ENCODE measurements at regions not wholly inside any gene's neighbourhood (a gene's known extent, or its start where the extent isn't known, plus 50 kb on each side); places are given as distances from the start of the nearest gene placed in this dataset.
"Not testable (repeated sequence)": the region's sequence is repeated elsewhere in the genome, so short reads cannot be mapped to it uniquely, and the experiment has no call there.

- Histone ChIP-seq H3K4me3 (ENCODE audit: low read length) (no peak overlapping the region), H3K9ac (ENCODE audit: low read length) (no peak overlapping the region), H3K27ac (ENCODE audit: low read depth, low read length) (no peak overlapping the region), H3K36me3 (ENCODE audit: control insufficient read depth, insufficient read depth, low read length) (no peaks in the 10 kb centered on the region), H3K4me1 (ENCODE audit: control insufficient read depth, insufficient read depth, low read length) (no peaks in the 10 kb centered on the region), H3K27me3 (ENCODE audit: control insufficient read depth, insufficient read depth, low read length) (no peaks in the 10 kb centered on the region)
These were observed 910.4 kb upstream of the CITED2 start for GRCh38 chr6:140284871-140285270.

- H3K36me3 ChIP-seq (ENCODE audit: control insufficient read depth, insufficient read depth, low read length): no peaks in the 10 kb centered on the region
- no peaks in the 10 kb centered on the region for H3K4me1 ChIP-seq (ENCODE audit: control insufficient read depth, insufficient read depth, low read length)
- no peak overlapping the region for H3K27ac ChIP-seq (ENCODE audit: low read depth, low read length)
These were observed 908.7 kb upstream of the CITED2 start for GRCh38 chr6:140283197-140283596.

GRCh38 chr6:140281767-140282166, 907.3 kb upstream of the CITED2 start:
- no peaks in the 10 kb centered on the region for H3K4me1 ChIP-seq (ENCODE audit: control insufficient read depth, insufficient read depth, low read length)
- H3K27ac ChIP-seq (ENCODE audit: low read depth, low read length): no peak overlapping the region
- no peak overlapping the region for H3K9ac ChIP-seq (ENCODE audit: low read length)
- H3K4me3 ChIP-seq (ENCODE audit: low read length): no peak overlapping the region
- no peaks in the 10 kb centered on the region for H3K36me3 ChIP-seq (ENCODE audit: control insufficient read depth, insufficient read depth, low read length)
- H3K27me3 ChIP-seq (ENCODE audit: control insufficient read depth, insufficient read depth, low read length): no peaks in the 10 kb centered on the region

More at GRCh38 chr6:140283197-140283596, 908.7 kb upstream of the CITED2 start:
- no peak overlapping the region for H3K9ac ChIP-seq (ENCODE audit: low read length)
- H3K27me3 ChIP-seq (ENCODE audit: control insufficient read depth, insufficient read depth, low read length): no peaks in the 10 kb centered on the region
- no peak overlapping the region for H3K4me3 ChIP-seq (ENCODE audit: low read length)

GRCh38 chr6:140281236-140281635, 906.8 kb upstream of the CITED2 start:
- Histone ChIP-seq H3K27me3 (ENCODE audit: control insufficient read depth, insufficient read depth, low read length) (no peaks in the 10 kb centered on the region), H3K4me3 (ENCODE audit: low read length) (no peak overlapping the region), H3K36me3 (ENCODE audit: control insufficient read depth, insufficient read depth, low read length) (no peaks in the 10 kb centered on the region), H3K4me1 (ENCODE audit: control insufficient read depth, insufficient read depth, low read length) (no peaks in the 10 kb centered on the region), H3K27ac (ENCODE audit: low read depth, low read length) (no peak overlapping the region), H3K9ac (ENCODE audit: low read length) (no peak overlapping the region)

- H3K27me3 ChIP-seq (ENCODE audit: control insufficient read depth, insufficient read depth, low read length): no peaks in the 10 kb centered on the region
- no peak overlapping the region for H3K27ac ChIP-seq (ENCODE audit: low read depth, low read length)
- no peak overlapping the region for H3K9ac ChIP-seq (ENCODE audit: low read length)
- H3K36me3 ChIP-seq (ENCODE audit: control insufficient read depth, insufficient read depth, low read length): no peaks in the 10 kb centered on the region
- H3K4me1 ChIP-seq (ENCODE audit: control insufficient read depth, insufficient read depth, low read length): no peaks in the 10 kb centered on the region
- H3K4me3 ChIP-seq (ENCODE audit: low read length): no peak overlapping the region
These were observed 902.3 kb upstream of the CITED2 start for GRCh38 chr6:140276719-140277118.

GRCh38 chr6:140276133-140276532, 901.7 kb upstream of the CITED2 start:
- no peaks in the 10 kb centered on the region for H3K27me3 ChIP-seq (ENCODE audit: control insufficient read depth, insufficient read depth, low read length)
- no peaks in the 10 kb centered on the region for H3K4me1 ChIP-seq (ENCODE audit: control insufficient read depth, insufficient read depth, low read length)

GRCh38 chr6:140275725-140276124, 901.3 kb upstream of the CITED2 start:
- no peaks in the 10 kb centered on the region for H3K27me3 ChIP-seq (ENCODE audit: control insufficient read depth, insufficient read depth, low read length)
- no peak overlapping the region for H3K9ac ChIP-seq (ENCODE audit: low read length)
- H3K27ac ChIP-seq (ENCODE audit: low read depth, low read length): no peak overlapping the region
- H3K4me3 ChIP-seq (ENCODE audit: low read length): no peak overlapping the region
- H3K36me3 ChIP-seq (ENCODE audit: control insufficient read depth, insufficient read depth, low read length): no peaks in the 10 kb centered on the region
- no peaks in the 10 kb centered on the region for H3K4me1 ChIP-seq (ENCODE audit: control insufficient read depth, insufficient read depth, low read length)

More at GRCh38 chr6:140276133-140276532, 901.7 kb upstream of the CITED2 start:
- Histone ChIP-seq H3K9ac (ENCODE audit: low read length) (no peak overlapping the region), H3K36me3 (ENCODE audit: control insufficient read depth, insufficient read depth, low read length) (no peaks in the 10 kb centered on the region), H3K27ac (ENCODE audit: low read depth, low read length) (no peak overlapping the region), H3K4me3 (ENCODE audit: low read length) (no peak overlapping the region)

GRCh38 chr6:140274548-140274947, 900.1 kb upstream of the CITED2 start:
- Histone ChIP-seq H3K4me3 (ENCODE audit: low read length) (no peak overlapping the region), H3K27me3 (ENCODE audit: control insufficient read depth, insufficient read depth, low read length) (no peaks in the 10 kb centered on the region), H3K36me3 (ENCODE audit: control insufficient read depth, insufficient read depth, low read length) (no peaks in the 10 kb centered on the region), H3K27ac (ENCODE audit: low read depth, low read length) (no peak overlapping the region), H3K9ac (ENCODE audit: low read length) (no peak overlapping the region), H3K4me1 (ENCODE audit: control insufficient read depth, insufficient read depth, low read length) (peaks cover 2% of the 10 kb centered on the region)

GRCh38 chr6:140271759-140272377, 897.4 kb upstream of the CITED2 start:
- H3K36me3 ChIP-seq (ENCODE audit: control insufficient read depth, insufficient read depth, low read length): no peaks in the 10 kb centered on the region
- H3K27ac ChIP-seq (ENCODE audit: low read depth, low read length): no peak overlapping the region
- H3K27me3 ChIP-seq (ENCODE audit: control insufficient read depth, insufficient read depth, low read length): no peaks in the 10 kb centered on the region
- peaks cover 2% of the 10 kb centered on the region for H3K4me1 ChIP-seq (ENCODE audit: control insufficient read depth, insufficient read depth, low read length)
- no peak overlapping the region for H3K9ac ChIP-seq (ENCODE audit: low read length)
- H3K4me3 ChIP-seq (ENCODE audit: low read length): no peak overlapping the region

GRCh38 chr6:140269591-140270165, 895.2 kb upstream of the CITED2 start:
- H3K9ac ChIP-seq (ENCODE audit: low read length): no peak overlapping the region
- H3K27me3 ChIP-seq (ENCODE audit: control insufficient read depth, insufficient read depth, low read length): no peaks in the 10 kb centered on the region
- H3K27ac ChIP-seq (ENCODE audit: low read depth, low read length): no peak overlapping the region

GRCh38 chr6:140264431-140264830, 890.0 kb upstream of the CITED2 start:
- Histone ChIP-seq H3K27ac (ENCODE audit: low read depth, low read length) (no peak overlapping the region), H3K9ac (ENCODE audit: low read length) (no peak overlapping the region), H3K36me3 (ENCODE audit: control insufficient read depth, insufficient read depth, low read length) (no peaks in the 10 kb centered on the region), H3K27me3 (ENCODE audit: control insufficient read depth, insufficient read depth, low read length) (no peaks in the 10 kb centered on the region), H3K4me3 (ENCODE audit: low read length) (no peak overlapping the region), H3K4me1 (ENCODE audit: control insufficient read depth, insufficient read depth, low read length) (no peaks in the 10 kb centered on the region)

More at GRCh38 chr6:140269591-140270165, 895.2 kb upstream of the CITED2 start:
- Histone ChIP-seq H3K4me3 (ENCODE audit: low read length) (no peak overlapping the region), H3K36me3 (ENCODE audit: control insufficient read depth, insufficient read depth, low read length) (no peaks in the 10 kb centered on the region), H3K4me1 (ENCODE audit: control insufficient read depth, insufficient read depth, low read length) (peaks cover 2% of the 10 kb centered on the region)

GRCh38 chr6:140258302-140258701, 883.9 kb upstream of the CITED2 start:
- H3K36me3 ChIP-seq (ENCODE audit: control insufficient read depth, insufficient read depth, low read length); H3K4me1 ChIP-seq (ENCODE audit: control insufficient read depth, insufficient read depth, low read length); H3K9ac ChIP-seq (ENCODE audit: low read length); H3K27me3 ChIP-seq (ENCODE audit: control insufficient read depth, insufficient read depth, low read length); H3K27ac ChIP-seq (ENCODE audit: low read depth, low read length); H3K4me3 ChIP-seq (ENCODE audit: low read length): not testable (repeated sequence)

GRCh38 chr6:140256248-140256647, 881.8 kb upstream of the CITED2 start:
- no peaks in the 10 kb centered on the region for H3K4me1 ChIP-seq (ENCODE audit: control insufficient read depth, insufficient read depth, low read length)
- no peak overlapping the region for H3K27ac ChIP-seq (ENCODE audit: low read depth, low read length)
- H3K4me3 ChIP-seq (ENCODE audit: low read length): no peak overlapping the region
- no peak overlapping the region for H3K9ac ChIP-seq (ENCODE audit: low read length)
- H3K27me3 ChIP-seq (ENCODE audit: control insufficient read depth, insufficient read depth, low read length): no peaks in the 10 kb centered on the region
- H3K36me3 ChIP-seq (ENCODE audit: control insufficient read depth, insufficient read depth, low read length): no peaks in the 10 kb centered on the region

All from rectal smooth muscle tissue (tissue), 1 donor.